Bronchial epithelial cell (primary cell): ENCODE measurements at regions not wholly inside any gene's neighbourhood (a gene's known extent, or its start where the extent isn't known, plus 50 kb on each side); places are given as distances from the start of the nearest gene placed in this dataset.

Experiments
- DNase-seq: peaks from one replicate; pipeline ENCODE4 v3.0.0-alpha.2; 2010; ENCODE audit warnings: low read depth
- FAIRE-seq: peaks from 2 replicates; lab custom pipeline; 2011; peaks lifted over from hg19 to GRCh38; lab: Jason Lieb, UNC
- H3K27me3 ChIP-seq: 2 replicates; pipeline ENCODE4 v1.5.1; 2011; ENCODE audit warnings: low read length; ENCODE audit not compliant: control insufficient read depth, insufficient read depth
- H3K36me3 ChIP-seq: 2 replicates; pipeline ENCODE4 v1.5.1; 2011; ENCODE audit warnings: low read length; ENCODE audit not compliant: control insufficient read depth, insufficient read depth
- H3K4me3 ChIP-seq: 2 replicates; pipeline ENCODE4 v1.5.1; 2011; ENCODE audit warnings: mild to moderate bottlenecking, low read depth, low read length, control low read depth
- CTCF ChIP-seq: IDR thresholded peaks from 2 replicates; pipeline ENCODE4 v1.5.1; 2011; ENCODE audit warnings: mild to moderate bottlenecking, moderate library complexity, low read length, control low read depth, inconsistent platforms; ENCODE audit not compliant: insufficient read depth, severe bottlenecking

- FAIRE-seq: no peak
- no peak overlapping the region for H3K4me3 ChIP-seq
- no peaks in the 10 kb centered on the region for H3K36me3 ChIP-seq
- no peak for TF ChIP-seq CTCF
- DNase-seq: no peak
- H3K27me3 ChIP-seq: no peaks in the 10 kb centered on the region
Measured at GRCh38 chr10:106313041-106313440, 851.5 kb downstream of the SORCS1 start.

- H3K4me3 ChIP-seq: no peak overlapping the region
- TF ChIP-seq CTCF: no peak
- H3K36me3 ChIP-seq: no peaks in the 10 kb centered on the region
- DNase-seq (no peak), FAIRE-seq (no peak)
- H3K27me3 ChIP-seq: no peaks in the 10 kb centered on the region
Measured at GRCh38 chr10:106312087-106312486, 852.4 kb downstream of the SORCS1 start.

- no peak overlapping the region for H3K4me3 ChIP-seq
- no peak for DNase-seq
- H3K36me3 ChIP-seq: no peaks in the 10 kb centered on the region
- FAIRE-seq: no peak
- no peaks in the 10 kb centered on the region for H3K27me3 ChIP-seq
- TF ChIP-seq CTCF: no peak
Measured at GRCh38 chr10:106311590-106311989, 852.9 kb downstream of the SORCS1 start.

- DNase-seq: no peak
- Histone ChIP-seq H3K27me3 (no peaks in the 10 kb centered on the region), H3K4me3 (no peak overlapping the region), H3K36me3 (no peaks in the 10 kb centered on the region)
- TF ChIP-seq CTCF: no peak
- no peak for FAIRE-seq
Measured at GRCh38 chr10:106310596-106310995, 853.9 kb downstream of the SORCS1 start.

- no peak for TF ChIP-seq CTCF
- H3K27me3 ChIP-seq: no peaks in the 10 kb centered on the region
- H3K36me3 ChIP-seq: no peaks in the 10 kb centered on the region
- DNase-seq (no peak), FAIRE-seq (no peak)
- H3K4me3 ChIP-seq: no peak overlapping the region
Measured at GRCh38 chr10:106309376-106309775, 855.1 kb downstream of the SORCS1 start.

GRCh38 chr10:106308284-106308683, 856.2 kb downstream of the SORCS1 start:
- DNase-seq (no peak), FAIRE-seq (no peak)
- H3K36me3 ChIP-seq: no peaks in the 10 kb centered on the region
- H3K27me3 ChIP-seq: no peaks in the 10 kb centered on the region
- H3K4me3 ChIP-seq: no peak overlapping the region
- TF ChIP-seq CTCF: no peak
